ENCODE measurements at regions not wholly inside any gene's neighbourhood (a gene's known extent, or its start where the extent isn't known, plus 50 kb on each side); places are given as distances from the start of the nearest gene placed in this dataset.
"Not testable (repeated sequence)": the region's sequence is repeated elsewhere in the genome, so short reads cannot be mapped to it uniquely, and the experiment has no call there.

GRCh38 chr4:104581476-104581875 is 86.8 kb upstream of the CXXC4 start:
- TF ChIP-seq CTCF (IDR thresholded peaks at IDR 0.05; ENCODE audit: low read length); EZH2 (IDR thresholded peaks at IDR 0.05; ENCODE audit: borderline replicate concordance, low read length): not testable (repeated sequence)
